ENCODE measurements at regions not wholly inside any gene's neighbourhood (a gene's known extent, or its start where the extent isn't known, plus 50 kb on each side); places are given as distances from the start of the nearest gene placed in this dataset.

GRCh38 chr3:160092760-160093159 is 104.1 kb downstream of the IL12A start:
- Histone ChIP-seq H2AFZ (ENCODE audit: low read length) (no peak overlapping the region), H4K20me1 (ENCODE audit: low read length) (no peaks in the 10 kb centered on the region), H3F3A (ENCODE audit: low read length, unreplicated experiment) (no peaks in the 10 kb centered on the region), H3K36me3 (ENCODE audit: low read depth, low read length) (no peaks in the 10 kb centered on the region), H3K9me3 (ENCODE audit: low read length) (no peaks in the 10 kb centered on the region), H3K4me3 (ENCODE audit: low read length) (no peak overlapping the region), H3K79me2 (ENCODE audit: low read length) (no peaks in the 10 kb centered on the region), H3K27me3 (ENCODE audit: low read length) (no peaks in the 10 kb centered on the region), H3K9ac (ENCODE audit: low read length) (no peak overlapping the region), H3K4me2 (ENCODE audit: low read length) (no peak overlapping the region), H3K9me2 (replicated peaks; ENCODE audit: low read length) (no peaks in the 10 kb centered on the region), H3K27ac (ENCODE audit: low read length) (no peak overlapping the region), H3K4me1 (ENCODE audit: insufficient read depth, low read length) (no peaks in the 10 kb centered on the region)
- POLR2A ChIA-PET (ENCODE audit: unreplicated experiment) = no interaction called here
- CTCF ChIA-PET = no interaction called here
- DNase-seq = no peak
- intact Hi-C loops (cut with micrococcal nuclease) = no loop called here
- TF ChIP-seq CTCF (conservative IDR thresholded peaks at IDR 0.05; ENCODE audit: low read depth, low read length) (no peak), EZH2phosphoT487 (IDR thresholded peaks at IDR 0.05; ENCODE audit: borderline replicate concordance, low read length) (no peak), EZH2 (IDR thresholded peaks at IDR 0.05; ENCODE audit: low read length, unreplicated experiment) (no peak)
- BruUV-seq (replicated peaks) = no TSS peak
- no peak for ATAC-seq

- ATAC-seq (no peak), DNase-seq (no peak)
- intact Hi-C loops (cut with micrococcal nuclease) = no loop called here
- ChIA-PET CTCF (no interaction called here), POLR2A (ENCODE audit: unreplicated experiment) (no interaction called here)
- H3F3A ChIP-seq (ENCODE audit: low read length, unreplicated experiment) = no peaks in the 10 kb centered on the region
- no peaks in the 10 kb centered on the region for H4K20me1 ChIP-seq (ENCODE audit: low read length)
- no peak for TF ChIP-seq EZH2phosphoT487 (IDR thresholded peaks at IDR 0.05; ENCODE audit: borderline replicate concordance, low read length)
- no peak for TF ChIP-seq EZH2 (IDR thresholded peaks at IDR 0.05; ENCODE audit: low read length, unreplicated experiment)
- H3K4me3 ChIP-seq (ENCODE audit: low read length) = no peak overlapping the region
- no peaks in the 10 kb centered on the region for H3K27me3 ChIP-seq (ENCODE audit: low read length)
- H3K4me2 ChIP-seq (ENCODE audit: low read length) = no peak overlapping the region
- H3K9me3 ChIP-seq (ENCODE audit: low read length) = no peaks in the 10 kb centered on the region
- H3K79me2 ChIP-seq (ENCODE audit: low read length) = no peaks in the 10 kb centered on the region
- no TSS peak for BruUV-seq (replicated peaks)
- no peaks in the 10 kb centered on the region for H3K4me1 ChIP-seq (ENCODE audit: insufficient read depth, low read length)
- H3K36me3 ChIP-seq (ENCODE audit: low read depth, low read length) = no peaks in the 10 kb centered on the region
- no peaks in the 10 kb centered on the region for H3K9me2 ChIP-seq (replicated peaks; ENCODE audit: low read length)
- no peak overlapping the region for H3K9ac ChIP-seq (ENCODE audit: low read length)
- no peak overlapping the region for H2AFZ ChIP-seq (ENCODE audit: low read length)
- H3K27ac ChIP-seq (ENCODE audit: low read length) = no peak overlapping the region
Observed at GRCh38 chr3:160094562-160094961, 105.9 kb downstream of the IL12A start.

- no peaks in the 10 kb centered on the region for H3K79me2 ChIP-seq (ENCODE audit: low read length)
- no peaks in the 10 kb centered on the region for H3K9me2 ChIP-seq (replicated peaks; ENCODE audit: low read length)
- no peaks in the 10 kb centered on the region for H3K4me1 ChIP-seq (ENCODE audit: insufficient read depth, low read length)
- H2AFZ ChIP-seq (ENCODE audit: low read length) = no peak overlapping the region
- H3K27ac ChIP-seq (ENCODE audit: low read length) = no peak overlapping the region
- H3K4me3 ChIP-seq (ENCODE audit: low read length) = no peak overlapping the region
- no peak for ATAC-seq
- ChIA-PET POLR2A (ENCODE audit: unreplicated experiment) (no interaction called here), CTCF (no interaction called here)
- H4K20me1 ChIP-seq (ENCODE audit: low read length) = no peaks in the 10 kb centered on the region
- H3K36me3 ChIP-seq (ENCODE audit: low read depth, low read length) = no peaks in the 10 kb centered on the region
- intact Hi-C loops (cut with micrococcal nuclease) = no loop called here
- H3K9ac ChIP-seq (ENCODE audit: low read length) = no peak overlapping the region
- H3K27me3 ChIP-seq (ENCODE audit: low read length) = 0 out of 2 replicates have a peak, but pooled peaks cover 3% of the 10 kb centered on the region
- no peak for DNase-seq
- no peaks in the 10 kb centered on the region for H3K9me3 ChIP-seq (ENCODE audit: low read length)
- no peaks in the 10 kb centered on the region for H3F3A ChIP-seq (ENCODE audit: low read length, unreplicated experiment)
- TF ChIP-seq EZH2 (IDR thresholded peaks at IDR 0.05; ENCODE audit: low read length, unreplicated experiment) = no peak
- no peak for TF ChIP-seq EZH2phosphoT487 (IDR thresholded peaks at IDR 0.05; ENCODE audit: borderline replicate concordance, low read length)
- no peak for TF ChIP-seq CTCF (conservative IDR thresholded peaks at IDR 0.05; ENCODE audit: low read depth, low read length)
- H3K4me2 ChIP-seq (ENCODE audit: low read length) = no peak overlapping the region
- BruUV-seq (replicated peaks) = no TSS peak
Observed at GRCh38 chr3:160097478-160097877, 108.8 kb downstream of the IL12A start.
